ENCODE measurements at regions not wholly inside any gene's neighbourhood (a gene's known extent, or its start where the extent isn't known, plus 50 kb on each side); places are given as distances from the start of the nearest gene placed in this dataset.

DNA sequence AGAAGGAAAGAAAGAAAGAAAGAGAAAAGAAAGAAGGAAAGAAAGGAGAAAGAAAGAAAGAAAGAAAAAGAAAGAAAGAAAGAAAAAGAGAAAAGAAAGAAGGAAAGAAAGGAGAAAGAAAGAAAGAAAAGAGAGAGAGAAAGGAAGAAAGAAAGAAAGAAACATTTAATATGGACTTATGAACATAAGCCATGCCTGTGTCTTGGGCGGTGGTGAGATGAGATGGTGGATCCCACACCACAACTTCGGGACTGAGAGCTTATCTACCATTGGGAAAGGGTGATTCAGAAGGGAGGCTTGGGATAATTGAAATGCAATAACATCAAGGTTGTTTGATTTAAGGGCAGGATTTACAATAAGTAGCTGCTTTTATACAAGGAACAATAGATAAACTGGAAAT lies 843.9 kb upstream of the AUTS2 start:
- H3K4me2 ChIP-seq (ENCODE audit: low read depth, low read length): no peak overlapping the region
- intact Hi-C loops (cut with micrococcal nuclease) (no loop called here), dilution Hi-C loops (cut with HindIII; ENCODE audit: low sequenced_read_pairs, unreplicated experiment) (no loop called here), in situ Hi-C loops (cut with MboI; ENCODE audit: low sequenced_read_pairs) (no loop called here)
- H3K9ac ChIP-seq (ENCODE audit: low read depth, low read length): no peak overlapping the region
- no peak overlapping the region for H2BK5ac ChIP-seq (ENCODE audit: low read depth, low read length, poor library complexity, severe bottlenecking)
- no peak overlapping the region for H2BK120ac ChIP-seq (ENCODE audit: low read depth, low read length)
- no peak overlapping the region for H4K91ac ChIP-seq (ENCODE audit: insufficient read depth, low read depth, low read length)
- no TSS peak for BruUV-seq (replicated peaks)
- TF ChIP-seq, protein P1, sequence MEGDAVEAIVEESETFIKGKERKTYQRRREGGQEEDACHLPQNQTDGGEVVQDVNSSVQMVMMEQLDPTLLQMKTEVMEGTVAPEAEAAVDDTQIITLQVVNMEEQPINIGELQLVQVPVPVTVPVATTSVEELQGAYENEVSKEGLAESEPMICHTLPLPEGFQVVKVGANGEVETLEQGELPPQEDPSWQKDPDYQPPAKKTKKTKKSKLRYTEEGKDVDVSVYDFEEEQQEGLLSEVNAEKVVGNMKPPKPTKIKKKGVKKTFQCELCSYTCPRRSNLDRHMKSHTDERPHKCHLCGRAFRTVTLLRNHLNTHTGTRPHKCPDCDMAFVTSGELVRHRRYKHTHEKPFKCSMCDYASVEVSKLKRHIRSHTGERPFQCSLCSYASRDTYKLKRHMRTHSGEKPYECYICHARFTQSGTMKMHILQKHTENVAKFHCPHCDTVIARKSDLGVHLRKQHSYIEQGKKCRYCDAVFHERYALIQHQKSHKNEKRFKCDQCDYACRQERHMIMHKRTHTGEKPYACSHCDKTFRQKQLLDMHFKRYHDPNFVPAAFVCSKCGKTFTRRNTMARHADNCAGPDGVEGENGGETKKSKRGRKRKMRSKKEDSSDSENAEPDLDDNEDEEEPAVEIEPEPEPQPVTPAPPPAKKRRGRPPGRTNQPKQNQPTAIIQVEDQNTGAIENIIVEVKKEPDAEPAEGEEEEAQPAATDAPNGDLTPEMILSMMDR (conservative IDR thresholded peaks at IDR 0.05; ENCODE audit: low read depth, low read length): no peak
- TF ChIP-seq SMC3 (IDR thresholded peaks at IDR 0.05; ENCODE audit: low read depth, low read length) (no peak), CEBPB (IDR thresholded peaks at IDR 0.05; ENCODE audit: low read depth, low read length) (no peak), BHLHE40 (IDR thresholded peaks at IDR 0.05; ENCODE audit: low read depth, low read length) (no peak), CHD1 (IDR thresholded peaks at IDR 0.05; ENCODE audit: low read depth, low read length) (no peak), RFX5 (IDR thresholded peaks at IDR 0.05; ENCODE audit: low read depth, low read length) (no peak), RCOR1 (IDR thresholded peaks at IDR 0.05; ENCODE audit: insufficient replicate concordance, low read length) (no peak), RAD21 (IDR thresholded peaks at IDR 0.05; ENCODE audit: low read length) (no peak), MAZ (IDR thresholded peaks at IDR 0.05; ENCODE audit: borderline replicate concordance, low read depth, low read length) (no peak), MXI1 (IDR thresholded peaks at IDR 0.05; ENCODE audit: borderline replicate concordance, low read depth, low read length) (no peak)
- TF ChIP-seq, protein P2, sequence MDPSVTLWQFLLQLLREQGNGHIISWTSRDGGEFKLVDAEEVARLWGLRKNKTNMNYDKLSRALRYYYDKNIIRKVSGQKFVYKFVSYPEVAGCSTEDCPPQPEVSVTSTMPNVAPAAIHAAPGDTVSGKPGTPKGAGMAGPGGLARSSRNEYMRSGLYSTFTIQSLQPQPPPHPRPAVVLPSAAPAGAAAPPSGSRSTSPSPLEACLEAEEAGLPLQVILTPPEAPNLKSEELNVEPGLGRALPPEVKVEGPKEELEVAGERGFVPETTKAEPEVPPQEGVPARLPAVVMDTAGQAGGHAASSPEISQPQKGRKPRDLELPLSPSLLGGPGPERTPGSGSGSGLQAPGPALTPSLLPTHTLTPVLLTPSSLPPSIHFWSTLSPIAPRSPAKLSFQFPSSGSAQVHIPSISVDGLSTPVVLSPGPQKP (IDR thresholded peaks at IDR 0.05; ENCODE audit: borderline replicate concordance, low read depth, low read length): no peak
- no peak overlapping the region for H3K23ac ChIP-seq (ENCODE audit: low read depth, low read length)
- no peak overlapping the region for H2AK9ac ChIP-seq (replicated peaks; ENCODE audit: low read depth, low read length, poor library complexity)
- no peaks in the 10 kb centered on the region for H3K79me1 ChIP-seq (ENCODE audit: low read depth in 1 of 2, low read length in 2 of 2)
- CTCF ChIA-PET: no interaction called here
- peaks cover 2% of the 10 kb centered on the region; the same call in 1 of the 2 replicates for H3K9me3 ChIP-seq (ENCODE audit: control insufficient read depth, insufficient read depth, low read length)
- no peak overlapping the region for H2AFZ ChIP-seq (replicated peaks; ENCODE audit: low read length, poor library complexity)
- no peaks in the 10 kb centered on the region for H3K9me1 ChIP-seq (ENCODE audit: insufficient read depth, low read length)
- H3K4ac ChIP-seq (ENCODE audit: low read depth, low read length): no peak overlapping the region
- H2AK5ac ChIP-seq (ENCODE audit: low read depth, low read length): no peak overlapping the region
- H3K27ac ChIP-seq (ENCODE audit: insufficient read depth, low read length): no peak overlapping the region
- H3K14ac ChIP-seq (replicated peaks; ENCODE audit: low read depth, low read length): no peak overlapping the region
- H3K27me3 ChIP-seq (ENCODE audit: control insufficient read depth, insufficient read depth, low read length): no peaks in the 10 kb centered on the region
- H2BK20ac ChIP-seq (ENCODE audit: low read depth, low read length): no peak overlapping the region
- H3K4me3 ChIP-seq (ENCODE audit: insufficient read depth, low read depth, low read length): no peak overlapping the region
- no peak for ATAC-seq (ENCODE audit: low read depth)
- DNase-seq: no peak
- H3K18ac ChIP-seq (ENCODE audit: low read depth, low read length): no peak overlapping the region
- POLR2A ChIA-PET (ENCODE audit: unreplicated experiment): no interaction called here
- no CpG with 5 or more reads among the region's 2 CpGs for WGBS, 2 experiments (ENCODE audit: extremely low coverage in 2 of 2, insufficient read length in 1 of 2)
- no peak overlapping the region for H2BK15ac ChIP-seq (ENCODE audit: low read depth, low read length)
- H3K56ac ChIP-seq (ENCODE audit: extremely low read depth, insufficient read depth, low read length): no peak overlapping the region
- H4K20me1 ChIP-seq (ENCODE audit: insufficient read depth, low read length): no peaks in the 10 kb centered on the region
- H4K8ac ChIP-seq (ENCODE audit: low read depth in 2 of 2, low read length in 2 of 2): no peak overlapping the region
- no peaks in the 10 kb centered on the region for H3K36me3 ChIP-seq (ENCODE audit: control insufficient read depth, insufficient read depth, low read length)
- H3K4me1 ChIP-seq (ENCODE audit: control insufficient read depth, insufficient read depth, low read length): no peaks in the 10 kb centered on the region
- H4K5ac ChIP-seq (ENCODE audit: low read depth, low read length): no peak overlapping the region

All from IMR-90 (cell line).